ENCODE measurements at regions not wholly inside any gene's neighbourhood (a gene's known extent, or its start where the extent isn't known, plus 50 kb on each side); places are given as distances from the start of the nearest gene placed in this dataset.

DNA sequence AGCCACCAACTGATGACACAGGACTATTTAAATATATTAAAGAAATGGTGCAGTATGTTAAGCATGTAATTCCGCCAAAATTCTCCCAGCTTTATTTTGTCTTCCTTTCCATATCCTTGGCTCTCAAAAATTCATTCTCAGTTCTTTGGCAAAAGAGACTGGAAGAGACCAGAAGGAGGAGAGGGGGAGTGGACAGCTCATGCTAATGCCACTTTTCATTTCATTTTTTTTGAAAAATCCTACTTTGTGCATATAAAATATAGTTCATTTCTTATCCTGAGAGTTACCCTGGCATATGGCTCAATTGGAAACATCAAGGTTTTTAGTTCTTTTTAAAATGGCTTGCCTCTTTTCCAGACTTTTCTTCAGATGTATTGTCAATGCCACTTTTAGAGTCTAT, 128.5 kb upstream of the VRK2 start:
- Mint-ChIP-seq H3K4me3 (no peak overlapping the region), H3K27ac (no peak overlapping the region), H3K27me3 (ENCODE audit: low read depth) (no peaks in the 10 kb centered on the region), H3K9me3 (no peaks in the 10 kb centered on the region), H3K4me1 (ENCODE audit: low read depth) (no peaks in the 10 kb centered on the region), H3K36me3 (ENCODE audit: low read depth) (no peaks in the 10 kb centered on the region)
- DNase-seq (ENCODE audit: low spot score), result no peak

DNA sequence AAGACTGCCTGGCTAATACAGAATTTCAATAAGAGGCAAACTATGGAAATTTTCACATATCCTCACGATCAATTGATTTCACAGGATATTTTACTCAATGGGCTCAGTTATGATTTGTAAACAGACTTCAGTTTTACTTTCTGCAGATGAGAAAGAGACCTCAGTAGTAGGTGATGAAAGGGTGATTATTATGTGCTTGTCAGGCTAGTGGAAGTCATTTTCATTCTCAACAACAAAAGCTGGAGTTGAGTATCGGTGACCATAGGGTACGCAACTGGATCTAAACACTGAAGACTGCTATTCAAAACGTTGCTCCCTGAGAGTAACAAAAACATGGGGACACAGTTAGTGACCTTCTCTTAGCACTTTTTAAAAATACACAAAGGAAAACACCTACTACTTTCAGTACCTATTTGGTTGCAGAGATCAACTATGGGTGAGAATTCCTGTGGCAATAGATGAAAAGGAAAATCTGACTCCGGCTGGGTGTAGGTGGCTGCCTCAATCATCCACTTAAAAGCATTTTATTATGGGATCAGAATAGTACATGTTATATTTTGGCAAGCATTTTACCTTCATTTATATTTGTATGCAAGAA, 126.2 kb upstream of the VRK2 start:
- DNase-seq (ENCODE audit: low spot score), result no peak
- Mint-ChIP-seq H3K4me1 (ENCODE audit: low read depth) (no peaks in the 10 kb centered on the region), H3K27me3 (ENCODE audit: low read depth) (no peaks in the 10 kb centered on the region), H3K9me3 (no peaks in the 10 kb centered on the region), H3K4me3 (no peak overlapping the region), H3K36me3 (ENCODE audit: low read depth) (no peaks in the 10 kb centered on the region), H3K27ac (no peak overlapping the region)

DNA sequence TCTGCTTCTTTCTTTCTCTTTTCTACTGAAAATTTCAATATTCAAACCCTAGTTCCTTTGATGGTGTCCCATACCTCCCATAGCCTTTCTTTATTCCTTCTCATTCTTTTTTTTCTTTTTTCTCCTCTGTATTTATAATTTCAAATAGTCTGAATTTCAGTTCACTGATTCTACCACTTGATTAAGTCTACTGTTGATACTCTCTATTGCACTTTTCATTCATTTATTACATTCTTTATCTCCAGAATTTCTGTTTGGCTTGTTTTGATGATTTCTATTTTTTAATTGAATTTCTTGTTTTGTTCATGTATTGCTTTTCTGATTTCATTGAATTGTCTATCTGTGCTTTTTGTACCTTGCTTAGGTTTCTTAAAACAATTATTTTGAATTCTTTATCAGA, 111.9 kb upstream of the VRK2 start:
- Mint-ChIP-seq H3K4me3 (no peak overlapping the region), H3K27me3 (ENCODE audit: low read depth) (no peaks in the 10 kb centered on the region), H3K36me3 (ENCODE audit: low read depth) (no peaks in the 10 kb centered on the region), H3K9me3 (peaks cover 46% of the 10 kb centered on the region), H3K27ac (no peak overlapping the region), H3K4me1 (ENCODE audit: low read depth) (no peaks in the 10 kb centered on the region)
- no peak for DNase-seq (ENCODE audit: low spot score)

DNA sequence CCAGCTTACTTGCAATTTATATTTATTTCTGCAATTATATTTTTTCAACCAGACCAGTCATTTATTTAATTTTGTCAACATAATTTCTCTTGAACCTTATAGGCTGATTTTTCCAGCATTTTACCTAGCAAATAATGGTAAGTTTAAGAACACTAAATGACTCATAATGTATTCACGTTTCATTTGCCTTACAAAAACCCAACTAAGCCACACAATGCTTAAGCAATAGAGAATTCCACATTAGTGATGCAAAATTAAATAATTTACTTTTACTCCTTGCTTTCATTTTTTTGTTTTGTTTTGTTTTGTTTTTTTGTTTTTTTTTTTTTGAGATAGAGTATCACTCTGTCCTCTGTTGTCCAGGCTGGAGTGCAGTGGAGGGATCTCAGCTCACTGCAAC, 110.4 kb upstream of the VRK2 start:
- Mint-ChIP-seq H3K36me3 (ENCODE audit: low read depth) (no peaks in the 10 kb centered on the region), H3K9me3 (peaks cover 39% of the 10 kb centered on the region), H3K4me1 (ENCODE audit: low read depth) (no peaks in the 10 kb centered on the region), H3K27me3 (ENCODE audit: low read depth) (no peaks in the 10 kb centered on the region), H3K4me3 (no peak overlapping the region), H3K27ac (no peak overlapping the region)
- no peak for DNase-seq (ENCODE audit: low spot score)

DNA sequence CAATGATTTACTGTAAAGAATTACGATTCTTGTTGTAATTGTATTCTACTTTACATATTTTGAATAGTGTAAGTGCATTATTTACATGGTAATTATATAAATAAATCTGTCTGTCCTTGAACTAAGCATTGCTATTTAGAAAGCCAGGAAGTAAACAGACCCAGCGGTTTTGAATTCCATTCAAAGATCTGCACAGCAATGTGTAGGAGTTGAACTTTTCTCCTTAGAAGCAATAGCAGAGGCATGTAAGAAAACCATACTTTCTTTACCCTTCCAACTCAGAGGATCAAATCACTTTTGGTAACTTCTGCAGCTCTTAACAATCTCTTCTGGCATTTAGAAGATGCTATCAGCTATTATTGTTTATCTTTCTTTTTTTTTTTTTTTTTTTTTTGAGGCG, 109.2 kb upstream of the VRK2 start:
- Mint-ChIP-seq H3K4me1 (ENCODE audit: low read depth) (no peaks in the 10 kb centered on the region), H3K4me3 (no peak overlapping the region), H3K27ac (no peak overlapping the region), H3K9me3 (peaks cover 32% of the 10 kb centered on the region), H3K36me3 (ENCODE audit: low read depth) (no peaks in the 10 kb centered on the region), H3K27me3 (ENCODE audit: low read depth) (no peaks in the 10 kb centered on the region)
- no peak for DNase-seq (ENCODE audit: low spot score)

DNA sequence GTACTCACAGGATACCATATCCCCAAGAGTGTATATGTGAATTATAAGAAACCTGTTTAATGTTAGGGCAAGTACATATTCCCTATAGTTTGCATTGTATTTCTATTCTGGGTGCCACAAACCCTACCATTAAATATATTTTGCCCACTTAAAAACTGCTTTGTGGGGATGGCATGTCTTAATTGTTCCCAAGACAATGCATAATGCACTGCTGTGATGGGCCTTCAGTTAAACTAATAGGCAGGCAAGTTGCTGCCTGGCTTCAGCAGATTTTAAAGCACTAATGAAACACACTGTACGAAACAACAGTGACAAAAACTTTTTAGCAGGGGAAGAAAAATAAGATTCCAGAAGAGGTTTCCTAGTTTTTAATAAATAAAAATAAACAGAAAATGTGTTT, 104.8 kb upstream of the VRK2 start:
- DNase-seq (ENCODE audit: low spot score), result no peak
- Mint-ChIP-seq H3K27ac (no peak overlapping the region), H3K9me3 (peaks cover 3% of the 10 kb centered on the region), H3K27me3 (ENCODE audit: low read depth) (no peaks in the 10 kb centered on the region), H3K36me3 (ENCODE audit: low read depth) (no peaks in the 10 kb centered on the region), H3K4me1 (ENCODE audit: low read depth) (no peaks in the 10 kb centered on the region), H3K4me3 (no peak overlapping the region)

DNA sequence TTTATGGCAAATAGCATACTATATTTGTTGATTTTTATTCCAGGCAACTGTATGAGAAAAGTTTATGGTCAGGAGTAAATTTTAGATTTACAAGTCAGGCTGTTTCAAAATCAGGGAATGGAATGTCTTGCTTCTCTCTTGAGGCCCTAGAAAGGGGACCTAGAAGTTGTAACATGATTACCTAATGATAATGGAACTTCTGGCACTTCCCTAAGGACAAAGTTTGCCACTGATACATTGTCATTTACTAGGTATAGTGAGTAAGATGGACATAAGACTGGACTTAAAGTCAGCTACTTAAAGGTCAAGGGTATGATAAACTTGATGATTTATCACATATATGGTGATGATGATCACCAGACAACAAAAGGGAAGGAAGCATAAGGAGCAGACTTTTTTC, 103.3 kb upstream of the VRK2 start:
- H3K27ac Mint-ChIP-seq, result no peak overlapping the region

DNA sequence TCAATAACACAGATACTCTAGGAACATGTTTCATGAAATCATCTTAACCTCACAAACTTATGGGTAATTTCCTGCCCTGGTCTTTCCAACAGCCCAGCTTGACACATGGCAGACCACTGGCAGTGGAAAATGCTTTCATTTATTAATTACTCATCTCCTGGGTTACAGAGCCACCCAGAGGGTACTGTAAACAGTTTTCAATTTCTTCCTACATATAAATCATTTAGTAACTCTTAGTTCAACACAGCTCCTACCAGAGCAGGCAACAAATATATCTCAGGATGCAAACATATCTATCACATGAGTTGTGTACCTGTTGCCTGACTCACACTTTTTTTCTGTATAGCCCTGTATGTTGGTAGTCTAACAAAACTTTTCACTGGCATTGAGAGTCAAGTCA, 99.2 kb upstream of the VRK2 start:
- H3K27ac Mint-ChIP-seq, result no peak overlapping the region
- DNase-seq (ENCODE audit: low spot score), result no peak
- H3K4me1 Mint-ChIP-seq (ENCODE audit: low read depth), result no peaks in the 10 kb centered on the region
- no peak overlapping the region for H3K4me3 Mint-ChIP-seq
- H3K36me3 Mint-ChIP-seq (ENCODE audit: low read depth), result no peaks in the 10 kb centered on the region
- no peaks in the 10 kb centered on the region for H3K9me3 Mint-ChIP-seq
- no peaks in the 10 kb centered on the region for H3K27me3 Mint-ChIP-seq (ENCODE audit: low read depth)

More for the DNA sequence above, 103.3 kb upstream of the VRK2 start:
- Mint-ChIP-seq H3K27me3 (ENCODE audit: low read depth) (no peaks in the 10 kb centered on the region), H3K4me1 (ENCODE audit: low read depth) (no peaks in the 10 kb centered on the region), H3K4me3 (no peak overlapping the region), H3K36me3 (ENCODE audit: low read depth) (no peaks in the 10 kb centered on the region), H3K9me3 (peaks cover 3% of the 10 kb centered on the region)
- DNase-seq (ENCODE audit: low spot score), result no peak

DNA sequence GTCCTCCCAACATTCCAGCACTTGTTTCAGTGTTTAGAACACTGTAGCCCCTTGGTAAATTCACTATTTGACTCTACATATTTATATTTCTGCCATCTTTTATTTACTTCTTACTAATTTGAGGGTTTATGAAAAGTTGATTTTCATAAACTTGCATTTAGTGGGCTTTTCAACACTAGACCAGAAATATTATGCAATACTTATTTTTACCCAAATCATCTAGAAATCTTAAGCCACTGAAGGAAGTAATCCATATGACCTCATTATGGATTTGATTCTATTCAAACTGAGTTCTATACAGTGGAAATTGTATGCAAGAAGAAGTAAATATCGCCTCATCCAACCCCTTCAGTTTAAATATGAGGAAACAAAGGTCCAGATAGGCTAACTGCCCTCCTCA, 92.6 kb upstream of the VRK2 start:
- H3K27ac Mint-ChIP-seq, result no peak overlapping the region
- no peaks in the 10 kb centered on the region for H3K27me3 Mint-ChIP-seq (ENCODE audit: low read depth)
- no peaks in the 10 kb centered on the region for H3K4me1 Mint-ChIP-seq (ENCODE audit: low read depth)
- H3K9me3 Mint-ChIP-seq, result no peaks in the 10 kb centered on the region
- no peak for DNase-seq (ENCODE audit: low spot score)
- H3K36me3 Mint-ChIP-seq (ENCODE audit: low read depth), result no peaks in the 10 kb centered on the region
- H3K4me3 Mint-ChIP-seq, result no peak overlapping the region

DNA sequence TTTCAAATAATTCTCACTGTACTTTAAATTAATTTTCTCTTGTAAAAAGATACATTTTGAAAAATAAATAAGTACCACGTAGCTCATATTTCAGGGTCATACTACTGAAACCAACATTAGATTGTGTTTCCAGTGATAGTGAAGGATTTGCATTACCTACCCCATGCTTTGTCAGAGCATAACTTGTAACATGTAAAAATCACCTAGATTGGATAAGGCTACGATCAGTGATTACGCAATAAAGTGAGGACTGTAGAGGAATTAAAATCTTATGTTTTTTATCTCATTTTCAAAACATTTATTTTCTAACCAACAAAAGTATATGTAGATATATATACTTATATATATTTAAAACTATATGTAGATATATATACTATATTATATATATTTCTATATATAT, 89.4 kb upstream of the VRK2 start:
- no peaks in the 10 kb centered on the region for H3K27me3 Mint-ChIP-seq (ENCODE audit: low read depth)
- no peak overlapping the region for H3K27ac Mint-ChIP-seq
- no peak overlapping the region for H3K4me3 Mint-ChIP-seq
- no peaks in the 10 kb centered on the region for H3K9me3 Mint-ChIP-seq
- no peaks in the 10 kb centered on the region for H3K36me3 Mint-ChIP-seq (ENCODE audit: low read depth)
- no peaks in the 10 kb centered on the region for H3K4me1 Mint-ChIP-seq (ENCODE audit: low read depth)
- no peak for DNase-seq (ENCODE audit: low spot score)

DNA sequence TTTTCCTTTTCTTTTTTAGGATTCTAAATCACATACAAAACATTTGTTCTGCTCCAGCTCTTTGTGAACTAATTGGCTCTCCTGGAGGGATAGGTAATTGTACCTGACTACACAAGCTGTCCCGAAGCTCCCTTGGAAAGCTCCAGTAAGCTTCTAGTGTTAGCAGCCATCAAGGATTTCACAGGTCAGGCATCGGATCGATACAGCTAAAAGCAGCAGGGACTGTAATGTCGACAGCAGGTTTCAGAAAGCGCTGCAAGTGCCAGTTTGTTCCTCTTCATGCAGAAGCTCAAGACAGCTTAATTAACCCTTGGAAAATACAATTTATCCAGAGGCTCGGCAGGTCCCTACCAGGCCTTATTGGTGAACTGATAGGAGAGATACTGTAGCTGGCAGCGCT, 87.2 kb upstream of the VRK2 start:
- Mint-ChIP-seq H3K4me1 (ENCODE audit: low read depth) (no peaks in the 10 kb centered on the region), H3K27ac (no peak overlapping the region), H3K27me3 (ENCODE audit: low read depth) (no peaks in the 10 kb centered on the region), H3K4me3 (no peak overlapping the region), H3K36me3 (ENCODE audit: low read depth) (no peaks in the 10 kb centered on the region), H3K9me3 (no peaks in the 10 kb centered on the region)
- no peak for DNase-seq (ENCODE audit: low spot score)

DNA sequence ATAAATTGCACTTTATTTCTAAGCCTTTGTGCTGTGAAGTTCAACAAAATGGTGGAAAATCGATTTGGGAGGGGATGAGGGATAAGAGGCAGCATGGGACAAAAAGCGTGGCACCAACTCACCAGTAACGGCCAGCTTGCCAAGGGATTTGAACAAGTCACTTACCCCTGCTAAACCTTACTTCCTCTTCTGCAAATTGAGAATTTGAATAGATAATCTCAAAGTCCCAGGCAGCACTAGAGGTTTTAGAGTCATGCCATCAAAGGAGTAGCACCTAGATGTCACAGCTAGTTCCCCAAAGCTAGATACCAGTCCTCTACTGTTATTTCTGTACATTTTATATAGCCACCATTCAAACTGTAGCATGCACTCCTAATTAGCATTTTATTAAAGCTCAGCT, 83.7 kb upstream of the VRK2 start:
- no peaks in the 10 kb centered on the region for H3K4me1 Mint-ChIP-seq (ENCODE audit: low read depth)

DNA sequence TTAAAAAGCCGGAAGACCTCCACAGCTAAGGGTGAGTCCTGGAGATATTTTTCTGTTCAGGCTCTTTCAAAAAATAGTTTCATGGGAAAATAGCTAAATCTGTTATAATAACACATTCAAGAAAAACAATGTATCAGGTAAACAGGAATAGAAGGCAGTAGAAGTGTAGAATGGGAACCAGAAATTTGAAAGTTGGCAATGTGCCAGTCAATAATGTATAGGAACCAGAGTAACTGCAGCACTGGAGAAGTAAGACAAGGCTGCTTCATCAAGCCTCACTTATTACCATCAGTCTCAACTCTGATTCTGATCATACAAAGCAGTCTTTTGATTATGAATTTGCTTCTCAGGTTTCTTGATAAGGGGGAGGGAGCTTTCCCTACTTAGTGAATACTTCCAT, 81.4 kb upstream of the VRK2 start:
- H3K27ac Mint-ChIP-seq, result no peak overlapping the region
- DNase-seq (ENCODE audit: low spot score), result no peak
- H3K27me3 Mint-ChIP-seq (ENCODE audit: low read depth), result no peaks in the 10 kb centered on the region
- H3K4me3 Mint-ChIP-seq, result no peak overlapping the region
- H3K4me1 Mint-ChIP-seq (ENCODE audit: low read depth), result no peaks in the 10 kb centered on the region
- H3K36me3 Mint-ChIP-seq (ENCODE audit: low read depth), result no peaks in the 10 kb centered on the region
- no peaks in the 10 kb centered on the region for H3K9me3 Mint-ChIP-seq

More for the DNA sequence above, 83.7 kb upstream of the VRK2 start:
- no peak for DNase-seq (ENCODE audit: low spot score)
- no peak overlapping the region for H3K4me3 Mint-ChIP-seq
- H3K27me3 Mint-ChIP-seq (ENCODE audit: low read depth), result no peaks in the 10 kb centered on the region
- no peak overlapping the region for H3K27ac Mint-ChIP-seq
- H3K9me3 Mint-ChIP-seq, result no peaks in the 10 kb centered on the region
- no peaks in the 10 kb centered on the region for H3K36me3 Mint-ChIP-seq (ENCODE audit: low read depth)

DNA sequence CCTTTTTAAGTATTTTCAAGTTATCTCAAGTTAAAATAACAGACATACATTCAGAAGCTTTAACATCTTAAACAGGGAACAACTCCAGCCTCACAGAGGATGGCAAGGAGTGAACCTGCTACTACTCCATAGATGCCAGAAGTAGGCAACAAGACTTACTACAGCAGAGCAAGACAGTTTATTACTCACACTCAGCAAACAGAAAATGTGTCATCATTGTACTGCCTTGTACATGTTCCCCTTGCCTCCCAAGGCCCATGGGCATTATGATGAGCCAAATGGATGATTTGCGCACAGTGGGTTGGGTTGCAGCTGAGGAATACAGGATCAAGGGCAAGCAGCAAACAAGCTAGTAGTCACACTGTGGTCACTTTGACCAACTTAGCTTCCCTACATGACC, 80.6 kb upstream of the VRK2 start:
- Mint-ChIP-seq H3K36me3 (ENCODE audit: low read depth) (no peaks in the 10 kb centered on the region), H3K27ac (no peak overlapping the region), H3K27me3 (ENCODE audit: low read depth) (no peaks in the 10 kb centered on the region), H3K9me3 (no peaks in the 10 kb centered on the region), H3K4me3 (no peak overlapping the region), H3K4me1 (ENCODE audit: low read depth) (no peaks in the 10 kb centered on the region)
- no peak for DNase-seq (ENCODE audit: low spot score)

DNA sequence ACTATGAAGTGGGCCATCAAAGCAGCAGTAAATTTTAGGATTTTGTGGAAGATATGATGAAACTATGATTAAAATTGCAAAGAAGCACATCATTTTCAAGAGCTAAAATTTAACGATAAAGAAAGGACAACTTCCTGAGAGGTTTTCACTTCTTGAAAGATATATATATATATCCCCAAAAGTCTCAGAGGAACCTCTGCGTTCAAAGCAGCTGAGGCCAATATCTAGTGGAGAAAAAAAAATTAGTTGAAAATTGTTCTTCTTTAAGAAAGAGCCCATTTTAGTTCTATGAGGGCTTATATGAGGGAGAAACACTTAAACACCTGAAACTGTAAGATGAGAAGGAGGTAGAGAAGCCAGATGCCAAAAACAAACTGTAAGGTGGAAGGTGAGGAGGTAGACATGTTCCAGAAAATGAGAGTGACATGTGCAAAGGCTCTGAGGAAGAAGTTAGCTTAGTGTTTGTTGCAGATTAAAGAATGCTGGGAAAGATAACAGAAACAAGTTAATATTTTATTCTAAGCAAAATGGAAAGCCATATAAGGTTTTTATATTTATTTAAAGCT, 72.9 kb upstream of the VRK2 start:
- no peaks in the 10 kb centered on the region for H3K9me3 Mint-ChIP-seq
- no peak overlapping the region for H3K27ac Mint-ChIP-seq
- H3K27me3 Mint-ChIP-seq (ENCODE audit: low read depth), result no peaks in the 10 kb centered on the region
- DNase-seq (ENCODE audit: low spot score), result no peak
- H3K36me3 Mint-ChIP-seq (ENCODE audit: low read depth), result no peaks in the 10 kb centered on the region
- no peak overlapping the region for H3K4me3 Mint-ChIP-seq
- no peaks in the 10 kb centered on the region for H3K4me1 Mint-ChIP-seq (ENCODE audit: low read depth)

Measured in T-helper 2 cell treated with Interferon-gamma antibody and Interleukin-4, amounts not matched to agents 5 μg/mL and 100 μg/mL, for 36 hours (primary cell).